ENCODE measurements at regions not wholly inside any gene's neighbourhood (a gene's known extent, or its start where the extent isn't known, plus 50 kb on each side); places are given as distances from the start of the nearest gene placed in this dataset.

GRCh38 chr16:64409783-64410210 is 712.1 kb downstream of the CDH11 start:
- POLR2A ChIA-PET = no interaction called here
- CTCF ChIA-PET = no interaction called here
- no peak for DNase-seq
- peaks cover 22% of the 10 kb centered on the region for H3K9me3 Mint-ChIP-seq
- no peaks in the 10 kb centered on the region for H3K4me1 Mint-ChIP-seq
- H3K27ac Mint-ChIP-seq = peak overlapping the region; percentile 16
- no peaks in the 10 kb centered on the region for H3K36me3 Mint-ChIP-seq (ENCODE audit: low read depth)
- H3K27me3 Mint-ChIP-seq = no peaks in the 10 kb centered on the region
- no peak overlapping the region for H3K4me3 Mint-ChIP-seq

- Mint-ChIP-seq H3K36me3 (ENCODE audit: low read depth) (no peaks in the 10 kb centered on the region), H3K4me3 (no peak overlapping the region), H3K4me1 (no peaks in the 10 kb centered on the region), H3K9me3 (peaks cover 19% of the 10 kb centered on the region), H3K27ac (no peak overlapping the region), H3K27me3 (no peaks in the 10 kb centered on the region)
- POLR2A ChIA-PET = no interaction called here
- CTCF ChIA-PET = no interaction called here
- DNase-seq = no peak
These were observed 713.2 kb downstream of the CDH11 start for GRCh38 chr16:64408699-64409098.

DNA sequence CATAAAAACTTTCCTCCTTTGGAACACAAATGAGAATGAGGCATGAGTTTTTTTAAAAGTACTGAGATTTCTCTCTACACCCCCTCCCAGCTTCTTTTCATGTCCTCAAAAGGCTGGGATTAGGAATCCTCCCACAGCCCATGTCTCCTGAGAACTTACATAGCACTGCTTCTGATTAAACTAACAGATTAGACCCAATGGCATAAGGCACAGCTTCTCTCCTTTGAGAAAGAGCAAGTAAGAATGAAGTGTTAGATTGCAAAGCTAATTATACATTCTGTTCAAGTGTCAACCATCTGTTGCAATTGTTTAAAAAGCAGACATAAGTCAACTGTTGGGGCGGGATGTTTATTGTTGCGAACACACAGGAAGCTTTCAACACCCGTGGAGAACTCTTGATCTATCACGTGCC is 715.1 kb downstream of the CDH11 start:
- H3K9me3 Mint-ChIP-seq = peaks cover 14% of the 10 kb centered on the region
- no peaks in the 10 kb centered on the region for H3K36me3 Mint-ChIP-seq (ENCODE audit: low read depth)
- H3K27me3 Mint-ChIP-seq = no peaks in the 10 kb centered on the region
- ChIA-PET POLR2A (no interaction called here), CTCF (no interaction called here)
- no peak overlapping the region for H3K27ac Mint-ChIP-seq
- H3K4me1 Mint-ChIP-seq = no peaks in the 10 kb centered on the region
- no peak overlapping the region for H3K4me3 Mint-ChIP-seq
- DNase-seq = no peak

GRCh38 chr16:64403352-64403751 is 718.5 kb downstream of the CDH11 start:
- H3K4me3 Mint-ChIP-seq = no peak overlapping the region
- H3K36me3 Mint-ChIP-seq (ENCODE audit: low read depth) = no peaks in the 10 kb centered on the region
- no peaks in the 10 kb centered on the region for H3K4me1 Mint-ChIP-seq
- CTCF ChIA-PET = no interaction called here
- DNase-seq = no peak
- peaks cover 10% of the 10 kb centered on the region for H3K9me3 Mint-ChIP-seq
- no peak overlapping the region for H3K27ac Mint-ChIP-seq
- no peaks in the 10 kb centered on the region for H3K27me3 Mint-ChIP-seq
- POLR2A ChIA-PET = no interaction called here

- ChIA-PET POLR2A (no interaction called here), CTCF (no interaction called here)
- H3K4me3 Mint-ChIP-seq = no peak overlapping the region
- H3K27me3 Mint-ChIP-seq = no peaks in the 10 kb centered on the region
- no peaks in the 10 kb centered on the region for H3K36me3 Mint-ChIP-seq (ENCODE audit: low read depth)
- no peak overlapping the region for H3K27ac Mint-ChIP-seq
- DNase-seq = no peak
- H3K9me3 Mint-ChIP-seq = peaks cover 3% of the 10 kb centered on the region
- no peaks in the 10 kb centered on the region for H3K4me1 Mint-ChIP-seq
These were observed 723.1 kb downstream of the CDH11 start for GRCh38 chr16:64398793-64399192.

DNA sequence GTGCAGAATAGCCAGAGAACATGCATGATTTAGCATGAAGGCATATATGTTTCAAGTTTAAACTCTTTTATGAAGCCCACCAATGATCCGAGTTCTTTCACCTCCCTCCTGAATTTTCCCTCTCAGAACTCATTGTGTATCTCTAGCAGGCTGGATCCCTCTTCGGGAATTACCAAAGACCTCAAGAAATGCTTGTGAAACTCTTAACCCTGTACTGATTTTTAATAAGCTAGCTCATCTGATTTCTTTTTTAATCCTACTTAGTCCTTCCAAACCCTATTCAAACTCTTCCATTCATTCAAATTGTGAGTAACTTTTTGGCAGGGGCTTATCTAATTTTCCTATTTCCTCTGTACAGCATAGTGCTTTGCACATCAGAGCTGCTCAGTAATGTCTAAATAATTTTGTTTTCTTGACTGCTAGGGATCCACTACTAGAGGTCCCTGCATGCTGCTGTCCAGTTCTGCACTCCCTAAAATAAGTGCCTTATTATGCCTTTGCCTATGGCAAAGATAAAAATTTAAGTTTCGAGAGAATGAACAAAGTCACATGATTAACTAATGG is 723.8 kb downstream of the CDH11 start:
- no peaks in the 10 kb centered on the region for H3K36me3 Mint-ChIP-seq (ENCODE audit: low read depth)
- H3K4me1 Mint-ChIP-seq = no peaks in the 10 kb centered on the region
- H3K27ac Mint-ChIP-seq = no peak overlapping the region
- H3K4me3 Mint-ChIP-seq = no peak overlapping the region
- ChIA-PET CTCF (no interaction called here), POLR2A (no interaction called here)
- DNase-seq = no peak
- peaks cover 3% of the 10 kb centered on the region for H3K9me3 Mint-ChIP-seq
- H3K27me3 Mint-ChIP-seq = no peaks in the 10 kb centered on the region

DNA sequence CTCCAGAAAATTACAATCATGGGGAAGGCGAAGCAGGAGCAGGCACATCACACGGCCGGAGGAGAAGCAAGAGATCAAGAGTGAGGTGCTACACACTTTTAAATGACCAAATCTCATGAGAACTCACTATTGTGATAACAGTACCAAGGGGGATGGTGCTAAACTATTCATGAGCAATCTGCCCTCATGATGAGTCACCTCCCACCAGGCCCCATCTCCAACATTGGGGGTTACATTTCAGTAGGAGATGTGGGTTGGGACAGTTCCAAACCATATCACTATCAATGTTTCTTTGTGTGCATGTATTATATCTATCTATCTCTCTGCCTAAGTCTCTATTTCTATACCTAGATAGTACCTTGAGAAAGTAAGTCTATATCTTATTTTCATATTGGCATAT is 724.8 kb downstream of the CDH11 start:
- ChIA-PET CTCF (no interaction called here), POLR2A (no interaction called here)
- no peak for DNase-seq
- no peaks in the 10 kb centered on the region for H3K27me3 Mint-ChIP-seq
- no peak overlapping the region for H3K27ac Mint-ChIP-seq
- no peaks in the 10 kb centered on the region for H3K36me3 Mint-ChIP-seq (ENCODE audit: low read depth)
- peaks cover 3% of the 10 kb centered on the region for H3K9me3 Mint-ChIP-seq
- no peak overlapping the region for H3K4me3 Mint-ChIP-seq
- no peaks in the 10 kb centered on the region for H3K4me1 Mint-ChIP-seq

- ChIA-PET POLR2A (no interaction called here), CTCF (no interaction called here)
- H3K4me1 Mint-ChIP-seq = no peaks in the 10 kb centered on the region
- H3K27ac Mint-ChIP-seq = no peak overlapping the region
- H3K4me3 Mint-ChIP-seq = no peak overlapping the region
- no peaks in the 10 kb centered on the region for H3K27me3 Mint-ChIP-seq
- peaks cover 5% of the 10 kb centered on the region for H3K9me3 Mint-ChIP-seq
- DNase-seq = no peak
- no peaks in the 10 kb centered on the region for H3K36me3 Mint-ChIP-seq (ENCODE audit: low read depth)
These were observed 727.8 kb downstream of the CDH11 start for GRCh38 chr16:64394061-64394460.

DNA sequence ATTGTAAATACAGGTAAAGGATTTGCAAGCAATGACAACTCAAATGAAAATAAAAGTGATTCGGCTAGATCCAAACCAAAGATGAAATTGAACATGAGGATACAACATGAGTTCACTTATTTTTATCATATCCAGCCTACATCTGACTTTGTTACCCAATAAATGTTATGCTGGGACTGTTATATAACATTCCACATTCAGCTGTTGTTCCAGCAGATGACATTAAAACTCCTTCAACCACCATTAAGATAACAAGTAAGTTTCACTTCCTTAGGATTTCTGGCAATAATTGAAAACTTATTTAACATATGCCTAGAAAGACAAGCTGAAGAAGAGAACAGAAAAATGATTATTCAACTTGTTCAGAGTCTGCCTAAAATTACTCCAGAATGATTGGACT is 729.4 kb downstream of the CDH11 start:
- Mint-ChIP-seq H3K4me1 (no peaks in the 10 kb centered on the region), H3K27ac (no peak overlapping the region), H3K4me3 (no peak overlapping the region), H3K36me3 (ENCODE audit: low read depth) (no peaks in the 10 kb centered on the region), H3K27me3 (no peaks in the 10 kb centered on the region), H3K9me3 (peaks cover 6% of the 10 kb centered on the region)
- POLR2A ChIA-PET = no interaction called here
- CTCF ChIA-PET = no interaction called here
- DNase-seq = no peak

- Mint-ChIP-seq H3K27ac (no peak overlapping the region), H3K4me3 (no peak overlapping the region), H3K9me3 (peaks cover 14% of the 10 kb centered on the region), H3K27me3 (no peaks in the 10 kb centered on the region), H3K4me1 (no peaks in the 10 kb centered on the region), H3K36me3 (ENCODE audit: low read depth) (no peaks in the 10 kb centered on the region)
- ChIA-PET CTCF (no interaction called here), POLR2A (no interaction called here)
- DNase-seq = no peak
These were observed 730.7 kb downstream of the CDH11 start for GRCh38 chr16:64391063-64391600.

GRCh38 chr16:64390102-64390501 is 731.8 kb downstream of the CDH11 start:
- no peaks in the 10 kb centered on the region for H3K4me1 Mint-ChIP-seq
- no peaks in the 10 kb centered on the region for H3K36me3 Mint-ChIP-seq (ENCODE audit: low read depth)
- H3K9me3 Mint-ChIP-seq = peaks cover 18% of the 10 kb centered on the region
- H3K27ac Mint-ChIP-seq = no peak overlapping the region
- no peak overlapping the region for H3K4me3 Mint-ChIP-seq
- ChIA-PET POLR2A (no interaction called here), CTCF (no interaction called here)
- H3K27me3 Mint-ChIP-seq = no peaks in the 10 kb centered on the region
- no peak for DNase-seq

DNA sequence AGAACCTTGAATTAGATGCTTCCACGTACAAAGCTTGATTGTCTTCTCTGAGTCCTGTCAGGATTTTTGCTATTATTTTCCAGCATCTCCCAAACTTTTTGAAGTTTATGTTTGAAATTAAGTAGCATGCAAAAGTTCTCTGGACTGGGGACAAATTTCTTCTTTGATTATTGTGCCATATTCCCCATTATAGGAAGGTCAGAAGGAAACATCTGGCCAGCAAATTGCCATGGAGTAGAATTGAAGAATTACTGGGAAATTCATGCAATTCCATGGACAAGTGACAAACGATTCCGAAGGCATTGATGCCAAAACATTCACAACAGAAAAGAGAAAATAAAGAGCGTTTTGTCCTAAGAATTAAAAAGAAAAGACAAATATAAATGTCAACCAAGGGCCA is 737.2 kb downstream of the CDH11 start:
- H3K9me3 Mint-ChIP-seq = peaks cover 15% of the 10 kb centered on the region
- no peak overlapping the region for H3K27ac Mint-ChIP-seq
- no peaks in the 10 kb centered on the region for H3K36me3 Mint-ChIP-seq (ENCODE audit: low read depth)
- DNase-seq = no peak
- H3K4me3 Mint-ChIP-seq = no peak overlapping the region
- no peaks in the 10 kb centered on the region for H3K4me1 Mint-ChIP-seq
- CTCF ChIA-PET = no interaction called here
- POLR2A ChIA-PET = no interaction called here
- no peaks in the 10 kb centered on the region for H3K27me3 Mint-ChIP-seq

DNA sequence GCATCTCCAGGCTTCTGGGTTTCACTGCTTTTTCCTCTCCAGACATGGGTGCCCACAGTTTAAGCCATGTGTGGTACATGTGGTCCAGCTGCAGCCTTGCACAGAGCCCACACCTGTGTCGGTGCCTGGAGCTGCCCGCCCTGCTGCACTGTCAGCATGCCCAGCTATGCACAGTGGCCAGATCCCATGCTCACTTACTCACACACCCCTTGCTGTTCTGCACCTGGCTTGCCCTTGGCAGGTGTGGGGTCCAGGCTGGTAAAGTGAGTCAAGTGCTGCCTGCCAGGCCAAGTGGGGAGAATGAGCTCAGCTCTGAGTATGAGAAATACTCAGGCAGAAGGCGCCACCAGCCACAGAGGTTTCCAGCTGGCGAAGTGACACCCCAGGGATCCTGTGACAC is 739.9 kb downstream of the CDH11 start:
- no peaks in the 10 kb centered on the region for H3K4me1 Mint-ChIP-seq
- H3K4me3 Mint-ChIP-seq = no peak overlapping the region
- peaks cover 12% of the 10 kb centered on the region for H3K9me3 Mint-ChIP-seq
- H3K27ac Mint-ChIP-seq = no peak overlapping the region
- H3K36me3 Mint-ChIP-seq (ENCODE audit: low read depth) = no peaks in the 10 kb centered on the region
- H3K27me3 Mint-ChIP-seq = no peaks in the 10 kb centered on the region
- CTCF ChIA-PET = no interaction called here
- POLR2A ChIA-PET = no interaction called here
- no peak for DNase-seq

DNA sequence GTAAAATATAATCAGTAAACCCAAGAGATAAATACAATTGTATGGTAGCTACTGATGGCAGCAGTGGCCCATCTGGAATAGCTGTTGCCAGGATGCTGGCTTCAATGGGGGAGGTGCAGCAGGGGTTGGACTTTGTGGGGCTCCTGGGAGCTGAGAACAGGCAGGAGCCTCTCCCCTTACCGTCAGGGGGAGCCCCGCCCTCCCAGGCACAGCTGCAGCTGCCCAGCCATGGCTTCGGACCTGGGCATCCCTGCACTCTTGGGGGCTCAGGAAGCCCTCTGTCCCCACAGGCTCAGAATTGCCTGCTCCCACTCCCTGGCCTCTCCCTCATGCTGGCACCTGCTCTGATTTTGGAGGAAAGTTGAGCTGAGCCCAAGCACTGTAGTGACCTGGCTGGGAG is 741.1 kb downstream of the CDH11 start:
- Mint-ChIP-seq H3K36me3 (ENCODE audit: low read depth) (no peaks in the 10 kb centered on the region), H3K9me3 (peaks cover 6% of the 10 kb centered on the region), H3K27me3 (no peaks in the 10 kb centered on the region), H3K27ac (no peak overlapping the region), H3K4me1 (no peaks in the 10 kb centered on the region), H3K4me3 (no peak overlapping the region)
- no peak for DNase-seq
- POLR2A ChIA-PET = no interaction called here
- CTCF ChIA-PET = no interaction called here
